Fibroblast of lung (primary cell): ENCODE measurements at regions not wholly inside any gene's neighbourhood (a gene's known extent, or its start where the extent isn't known, plus 50 kb on each side); places are given as distances from the start of the nearest gene placed in this dataset.

ENCODE experiments used
- EZH2 ChIP-seq: IDR thresholded peaks from 2 replicates; pipeline ENCODE4 v1.5.1; 2012; ENCODE audit warnings: low read length, control low read depth, mild to moderate bottlenecking; ENCODE audit errors: missing control alignments
- TF ChIP-seq, protein P1 (sequence below), 2 donors: IDR thresholded peaks in 1 of 2; conservative IDR thresholded peaks in 1 of 2; 1 replicate in 1 of 2; 2 replicates in 1 of 2; pipeline ENCODE4 v1.5.1; 2011 to 2012; ENCODE audit warnings: low read length in 2 of 2, control low read depth in 1 of 2, inconsistent platforms in 1 of 2, low read depth in 1 of 2, mild to moderate bottlenecking in 1 of 2

DNA sequence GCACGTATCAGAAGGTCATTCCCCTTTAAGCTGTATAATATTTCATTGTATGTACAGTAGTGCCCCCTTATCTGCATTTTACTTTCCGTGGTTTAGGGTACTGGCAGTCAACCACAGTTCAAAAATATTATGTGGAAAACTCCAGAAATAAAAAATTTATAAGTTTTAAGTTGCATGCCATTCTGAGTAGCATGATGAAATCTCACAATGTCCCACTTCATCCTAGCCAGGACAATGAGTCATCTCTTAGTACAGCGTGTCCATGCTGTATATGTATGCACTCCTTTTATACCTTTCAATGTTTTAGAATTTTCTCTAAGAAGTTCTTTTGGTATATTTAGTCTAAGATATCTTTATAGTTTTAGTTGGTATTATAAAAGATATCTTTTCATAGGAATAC, 115.0 kb upstream of the HAND1 start:
- TF ChIP-seq, protein P1, sequence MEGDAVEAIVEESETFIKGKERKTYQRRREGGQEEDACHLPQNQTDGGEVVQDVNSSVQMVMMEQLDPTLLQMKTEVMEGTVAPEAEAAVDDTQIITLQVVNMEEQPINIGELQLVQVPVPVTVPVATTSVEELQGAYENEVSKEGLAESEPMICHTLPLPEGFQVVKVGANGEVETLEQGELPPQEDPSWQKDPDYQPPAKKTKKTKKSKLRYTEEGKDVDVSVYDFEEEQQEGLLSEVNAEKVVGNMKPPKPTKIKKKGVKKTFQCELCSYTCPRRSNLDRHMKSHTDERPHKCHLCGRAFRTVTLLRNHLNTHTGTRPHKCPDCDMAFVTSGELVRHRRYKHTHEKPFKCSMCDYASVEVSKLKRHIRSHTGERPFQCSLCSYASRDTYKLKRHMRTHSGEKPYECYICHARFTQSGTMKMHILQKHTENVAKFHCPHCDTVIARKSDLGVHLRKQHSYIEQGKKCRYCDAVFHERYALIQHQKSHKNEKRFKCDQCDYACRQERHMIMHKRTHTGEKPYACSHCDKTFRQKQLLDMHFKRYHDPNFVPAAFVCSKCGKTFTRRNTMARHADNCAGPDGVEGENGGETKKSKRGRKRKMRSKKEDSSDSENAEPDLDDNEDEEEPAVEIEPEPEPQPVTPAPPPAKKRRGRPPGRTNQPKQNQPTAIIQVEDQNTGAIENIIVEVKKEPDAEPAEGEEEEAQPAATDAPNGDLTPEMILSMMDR (conservative IDR thresholded peaks at IDR 0.05 in 1 of 2, IDR thresholded peaks at IDR 0.05 in 1 of 2; ENCODE audit: low read depth in 1 of 2, low read length in 2 of 2) = no peak
- TF ChIP-seq EZH2 = no peak
